ENCODE measurements at regions not wholly inside any gene's neighbourhood (a gene's known extent, or its start where the extent isn't known, plus 50 kb on each side); places are given as distances from the start of the nearest gene placed in this dataset.

- TF ChIP-seq CTCF (conservative IDR thresholded peaks at IDR 0.05; ENCODE audit: low read length) = no peak
- TF ChIP-seq EZH2phosphoT487 (IDR thresholded peaks at IDR 0.05; ENCODE audit: borderline replicate concordance, low read depth, low read length) = no peak
These were observed 141.4 kb upstream of the SLC6A11 start for GRCh38 chr3:10674578-10674977.

Data from OCI-LY7 (cell line).